HG03108 (cell line): ENCODE measurements at regions not wholly inside any gene's neighbourhood (a gene's known extent, or its start where the extent isn't known, plus 50 kb on each side); places are given as distances from the start of the nearest gene placed in this dataset.

ENCODE experiments used
- ATAC-seq: cut with Tn5 transposase; IDR thresholded peaks from one replicate; pipeline ENCODE4 v1.9.1; 2021; ENCODE audit warnings: moderate library complexity; ENCODE audit not compliant: unreplicated experiment

- ATAC-seq, result no peak
Observed at GRCh38 chr2:176536439-176537133, 267.3 kb downstream of the MTX2 start.

DNA sequence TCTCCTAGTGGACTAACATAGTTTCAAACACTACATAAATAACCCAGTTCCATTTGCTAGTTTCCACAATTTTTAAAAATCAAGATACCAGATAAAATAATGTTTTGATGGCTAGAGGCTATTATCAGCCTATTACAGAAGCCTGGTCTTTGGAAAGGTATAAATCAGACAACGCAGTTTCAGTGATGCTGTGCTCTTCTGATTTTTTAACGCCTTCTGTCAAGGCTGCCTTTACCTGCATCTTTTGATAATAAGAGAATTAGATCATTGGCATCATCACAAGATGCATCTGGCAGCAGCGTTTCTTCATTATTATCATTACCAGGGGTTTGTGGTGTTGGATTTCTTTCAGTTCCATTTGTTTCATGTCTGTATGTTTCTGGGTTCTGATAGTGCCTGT, 268.7 kb downstream of the MTX2 start:
- ATAC-seq, result no peak

DNA sequence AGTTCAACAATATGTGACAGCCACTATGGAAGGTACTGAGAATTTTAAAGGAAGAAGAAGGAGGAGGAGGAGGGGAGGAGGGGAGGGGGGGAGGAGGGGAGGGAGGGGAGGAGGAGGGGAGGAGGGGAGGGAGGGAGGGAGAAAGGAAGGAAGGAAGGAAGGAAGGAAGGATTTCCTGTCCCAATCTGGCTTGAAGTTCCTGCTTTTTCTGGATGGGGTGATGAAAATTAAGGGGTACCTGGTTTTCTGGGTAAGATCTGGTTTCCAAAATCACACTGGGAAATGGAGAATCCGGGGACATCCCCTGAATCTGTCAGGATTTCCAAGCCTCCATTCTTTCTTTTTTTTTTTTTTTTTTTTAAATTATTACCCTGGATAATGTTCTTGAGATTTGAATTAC, 271.8 kb downstream of the MTX2 start:
- no peak for ATAC-seq

DNA sequence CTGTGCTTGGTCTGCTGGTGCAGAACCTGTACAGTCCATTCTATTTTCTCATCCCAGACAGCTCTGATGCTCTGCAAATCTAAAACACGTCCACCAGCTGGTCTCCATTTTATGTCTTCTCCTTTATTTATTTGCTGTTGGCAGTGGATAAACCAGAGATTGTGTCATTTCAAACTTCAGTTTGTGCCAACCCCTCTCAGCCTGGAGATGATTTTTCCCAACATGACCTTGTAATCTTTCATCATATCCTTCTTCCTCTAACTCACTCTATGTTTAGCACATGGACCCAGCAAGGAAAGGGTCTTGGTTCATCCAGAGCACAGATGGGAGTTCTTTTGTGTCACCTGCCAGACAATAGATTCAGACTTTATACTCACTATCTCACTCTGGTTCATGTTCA, 273.2 kb downstream of the MTX2 start:
- no peak for ATAC-seq

DNA sequence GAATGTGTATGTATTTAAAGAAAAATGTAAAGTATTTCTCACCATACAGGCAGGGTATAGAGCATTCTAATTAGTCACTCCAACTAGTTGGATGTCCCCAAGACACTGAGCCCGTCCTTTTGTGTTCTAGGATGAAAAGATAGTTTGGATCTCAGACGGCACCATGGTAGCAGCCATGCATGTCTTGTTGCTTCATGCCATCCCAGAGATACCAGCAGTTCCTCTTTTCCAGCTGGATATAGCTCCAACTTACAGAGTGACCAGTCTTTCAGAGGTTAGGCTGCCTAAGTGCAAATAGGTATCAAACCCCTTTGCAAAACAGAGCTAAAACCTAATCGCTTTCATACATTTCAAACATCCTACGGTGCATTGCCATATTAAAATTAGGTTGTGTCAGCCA, 275.3 kb downstream of the MTX2 start:
- no peak for ATAC-seq

- ATAC-seq, result no peak
Observed at GRCh38 chr2:176544991-176545956, 276.0 kb downstream of the MTX2 start.

DNA sequence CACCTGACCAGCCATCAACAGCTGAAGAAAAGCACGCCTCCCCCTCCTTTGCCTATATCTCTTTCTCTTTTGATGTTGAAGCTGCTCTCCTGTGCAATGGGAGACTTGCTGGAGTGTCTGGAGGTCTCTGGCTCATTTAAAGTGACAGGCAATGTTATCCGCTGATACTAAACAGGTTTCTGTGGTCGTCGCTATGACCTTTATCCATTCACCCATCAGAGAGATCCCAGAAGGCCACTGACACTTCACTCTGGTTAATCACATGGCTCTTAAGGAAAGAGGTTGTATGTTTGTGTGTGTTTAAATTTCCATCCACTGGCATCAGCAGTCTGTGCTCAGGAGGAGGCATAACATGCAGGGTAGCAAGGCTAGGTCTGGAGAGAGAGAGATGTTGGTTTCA, 277.3 kb downstream of the MTX2 start:
- no peak for ATAC-seq

DNA sequence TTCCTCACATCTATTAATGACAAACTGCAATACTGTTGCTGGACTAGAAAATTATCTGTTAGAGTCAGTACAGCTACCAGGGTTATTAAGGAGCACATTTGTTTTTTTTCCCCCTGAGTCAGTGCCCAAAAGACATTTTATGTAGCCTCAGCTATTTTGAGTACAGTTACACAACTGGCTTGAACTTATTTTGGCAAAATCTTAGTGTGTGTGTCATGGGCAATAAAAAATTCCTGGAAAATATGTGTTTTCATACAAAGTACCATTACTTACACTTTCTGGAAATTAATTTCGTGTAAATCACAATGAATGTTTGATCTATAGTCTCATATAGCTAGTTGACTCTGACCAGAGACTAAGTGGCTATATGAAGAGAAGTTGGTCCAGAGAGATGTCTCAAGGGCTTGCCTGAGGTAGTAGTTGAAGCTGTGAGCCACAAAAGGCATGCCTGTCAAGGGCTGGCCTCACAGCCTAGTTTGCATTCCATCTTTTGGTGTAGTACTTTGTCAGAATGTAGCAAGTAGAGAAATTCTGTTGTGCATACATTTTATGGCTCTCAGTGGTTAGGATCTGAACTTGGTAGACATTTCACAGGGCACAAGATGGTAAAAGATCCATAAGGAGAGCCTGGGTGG, 283.4 kb downstream of the MTX2 start:
- no peak for ATAC-seq

- ATAC-seq, result no peak
Observed at GRCh38 chr2:176553685-176554100, 284.5 kb downstream of the MTX2 start.

DNA sequence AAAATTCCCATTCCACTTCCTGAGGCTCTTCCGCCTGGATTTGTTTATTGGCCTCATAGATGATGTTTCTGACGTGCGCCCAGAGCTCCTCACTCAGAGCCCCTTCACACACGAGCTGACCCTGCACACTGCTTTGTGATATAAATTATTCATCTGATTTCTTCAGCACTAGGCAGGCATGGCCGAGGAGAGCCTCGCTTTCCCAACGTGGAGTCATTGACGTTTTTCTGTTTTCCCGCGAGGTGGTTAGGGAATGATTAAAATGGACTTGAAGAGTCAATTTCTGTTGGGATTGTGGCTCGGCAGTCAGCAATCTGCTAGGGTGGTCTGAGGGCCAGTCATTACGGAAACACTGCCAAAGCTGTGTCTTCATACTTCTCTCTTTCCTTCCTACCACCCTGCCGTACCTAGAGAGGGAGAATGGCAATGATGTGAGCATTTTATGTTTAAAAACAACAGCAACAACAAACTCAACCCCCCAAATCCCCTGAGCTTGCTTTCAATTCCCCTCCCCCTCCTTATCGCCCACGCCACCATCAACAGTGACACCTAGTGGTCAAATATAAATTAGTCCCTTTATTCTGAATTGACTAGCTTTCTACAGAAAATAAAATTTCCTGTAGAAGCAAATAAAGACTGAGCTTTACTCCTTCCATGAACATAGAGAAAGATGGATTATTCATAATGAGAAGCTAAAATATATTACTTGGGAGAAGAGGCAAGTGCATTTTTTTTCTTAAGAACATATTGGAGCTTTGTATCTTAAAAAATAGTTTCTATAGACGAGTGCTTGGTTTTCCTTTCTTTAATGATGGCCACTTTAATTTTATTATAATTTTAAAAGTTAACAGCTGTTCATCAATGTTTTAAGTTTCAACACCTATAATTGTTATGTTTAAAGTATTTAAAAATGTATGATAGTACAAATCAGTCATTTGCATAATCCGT, 285.1 kb downstream of the MTX2 start:
- no peak for ATAC-seq

DNA sequence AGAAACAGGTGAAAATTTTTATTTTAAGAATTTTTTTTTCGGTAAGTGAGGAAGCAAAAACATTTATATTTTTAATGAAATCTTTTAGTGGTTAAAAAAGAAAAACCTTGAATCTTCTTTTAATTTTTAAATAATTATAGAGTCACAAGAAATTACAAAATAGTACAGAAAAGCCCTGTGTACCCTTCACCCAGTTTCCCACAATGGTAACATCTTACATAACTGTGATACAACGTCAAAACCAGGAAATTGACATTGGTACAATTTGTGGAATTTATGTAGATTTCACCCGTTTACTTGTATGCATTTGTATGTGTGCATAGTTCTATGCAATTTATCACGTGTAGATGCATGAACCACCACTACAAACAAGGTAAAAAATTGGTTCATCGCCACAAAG, 285.9 kb downstream of the MTX2 start:
- ATAC-seq, result no peak

DNA sequence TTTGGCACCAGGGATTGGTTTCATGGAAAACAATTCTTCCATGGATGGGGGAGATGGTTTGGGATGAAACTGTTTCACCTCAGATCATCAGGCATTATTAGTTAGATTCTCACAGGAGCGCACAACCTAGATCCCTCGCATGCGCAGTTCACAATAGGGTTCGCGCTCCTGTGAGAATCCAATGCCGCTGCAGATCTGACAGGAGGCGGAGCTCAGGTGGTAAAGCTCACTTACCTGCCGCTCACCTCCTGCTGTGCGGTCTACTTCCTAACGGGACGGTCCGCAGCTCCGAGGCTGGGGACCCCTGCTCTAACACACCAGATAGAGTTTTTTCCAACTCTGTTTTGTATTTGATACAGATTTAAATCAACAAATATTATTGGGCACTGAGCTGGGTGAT, 286.5 kb downstream of the MTX2 start:
- ATAC-seq, result no peak

GRCh38 chr2:176556373-176556772, 287.1 kb downstream of the MTX2 start:
- ATAC-seq, result no peak

DNA sequence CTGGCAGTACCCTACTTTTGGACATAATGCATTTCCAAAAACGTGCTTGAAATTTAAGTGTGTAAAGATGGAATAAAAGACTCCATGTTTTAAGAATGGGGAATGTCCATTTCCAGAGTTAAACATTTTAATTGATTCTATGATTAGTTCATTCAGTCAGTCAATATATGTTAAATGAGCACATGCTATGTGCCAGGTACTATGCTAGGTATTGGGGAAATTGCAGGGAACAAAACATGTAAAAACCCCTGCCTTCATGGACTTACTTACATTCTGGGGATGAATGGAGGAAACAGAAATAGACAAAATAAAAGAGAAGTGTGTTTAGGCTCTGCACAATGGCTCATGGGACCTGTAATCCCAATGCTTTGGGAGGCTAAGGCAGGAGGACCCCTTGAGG, 288.6 kb downstream of the MTX2 start:
- no peak for ATAC-seq

DNA sequence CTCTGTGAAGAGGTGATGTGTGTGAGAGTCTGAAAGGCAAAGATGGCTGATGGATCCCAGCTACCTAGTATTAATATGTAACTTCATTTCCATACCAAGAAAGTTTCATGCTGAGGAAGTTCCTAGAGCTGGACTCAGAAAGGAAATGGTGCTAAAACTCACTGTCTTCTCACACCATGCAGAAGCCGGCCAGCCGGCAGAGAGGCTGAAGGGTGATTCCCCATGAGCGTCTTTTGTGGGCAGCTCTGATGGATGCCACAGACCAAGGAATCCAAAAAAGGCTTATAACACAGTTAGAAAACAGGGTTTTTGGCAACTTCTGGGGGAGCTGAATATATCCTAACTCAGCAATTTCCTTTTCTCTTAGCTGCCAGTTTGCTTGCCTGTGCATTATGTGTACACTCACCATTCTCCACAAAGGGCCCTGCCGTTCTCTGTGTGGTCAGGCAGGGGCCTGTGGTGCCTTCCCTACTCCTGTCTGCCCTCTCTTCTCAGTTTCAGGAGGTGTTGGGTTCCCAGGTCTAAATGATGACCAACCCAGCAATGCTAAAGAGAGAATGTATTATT, 289.4 kb downstream of the MTX2 start:
- no peak for ATAC-seq

GRCh38 chr2:176560296-176560695, 291.1 kb downstream of the MTX2 start:
- no peak for ATAC-seq

- no peak for ATAC-seq
Observed at GRCh38 chr2:176561706-176562105, 292.5 kb downstream of the MTX2 start.

DNA sequence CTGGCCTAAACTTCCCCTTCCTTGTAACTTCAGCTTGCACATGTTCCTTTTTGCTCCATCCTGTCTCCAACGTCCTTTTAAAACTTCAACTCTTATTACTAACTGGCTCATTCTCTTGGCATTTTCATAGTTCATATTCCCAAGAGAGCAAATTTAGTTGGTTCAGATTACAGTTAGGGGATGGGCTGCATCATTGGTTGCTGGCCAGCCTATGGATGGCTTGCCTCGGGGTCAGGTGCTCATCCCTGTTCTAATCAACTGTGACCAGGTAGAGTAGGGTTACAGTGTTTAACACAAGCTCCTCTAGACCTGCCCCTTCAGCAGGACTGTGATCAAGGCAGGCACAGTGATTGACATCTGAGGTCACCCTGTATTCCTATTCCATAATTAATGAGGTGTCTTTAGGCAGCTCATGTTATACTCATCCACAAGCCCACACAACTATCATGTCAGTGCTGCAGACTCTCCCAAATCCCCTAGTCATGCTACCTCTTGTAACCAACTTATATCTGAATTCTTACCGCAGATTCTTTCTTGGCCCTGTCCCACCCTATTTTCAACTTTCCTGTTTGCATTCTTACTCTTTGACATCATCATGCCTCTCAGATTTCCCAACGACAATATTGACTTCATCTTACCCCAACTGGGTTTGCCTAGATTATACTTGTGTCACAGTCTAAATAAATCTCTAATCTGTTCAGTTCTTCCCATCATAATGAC, 293.3 kb downstream of the MTX2 start:
- no peak for ATAC-seq

GRCh38 chr2:176565641-176566323, 296.5 kb downstream of the MTX2 start:
- no peak for ATAC-seq
